RWPE2 (cell line): ENCODE measurements at regions not wholly inside any gene's neighbourhood (a gene's known extent, or its start where the extent isn't known, plus 50 kb on each side); places are given as distances from the start of the nearest gene placed in this dataset.

Experiments used
- ATAC-seq: fragments of 200-7000 bp; cut with Tn5 transposase; 3 replicates; pipeline ENCODE4 v1.9.1; 2021; ENCODE audit warnings: low read depth
- DNase-seq: peaks from one replicate; pipeline ENCODE4 v3.0.0-alpha.2; 2020; ENCODE audit warnings: low spot score
- H3K27ac ChIP-seq: fragments of 450-650 bp; 2 replicates; pipeline ENCODE4 v1.5.1; 2017; ENCODE audit warnings: mild to moderate bottlenecking; ENCODE audit not compliant: poor library complexity, severe bottlenecking
- H3K27me3 ChIP-seq: fragments of 250-450 bp; sonication (Bioruptor Pico); 2 replicates; pipeline ENCODE4 v1.5.1; 2021; ENCODE audit warnings: mild to moderate bottlenecking, moderate library complexity; ENCODE audit not compliant: insufficient read depth, poor library complexity, severe bottlenecking
- H3K36me3 ChIP-seq: fragments of 250-450 bp; sonication (Bioruptor Pico); 2 replicates; pipeline ENCODE4 v1.5.1; 2020; ENCODE audit warnings: low read depth, mild to moderate bottlenecking, moderate library complexity
- H3K4me1 ChIP-seq: fragments of 250-450 bp; sonication (Bioruptor Pico); 2 replicates; pipeline ENCODE4 v1.5.1; 2021; ENCODE audit warnings: mild to moderate bottlenecking, moderate library complexity; ENCODE audit not compliant: insufficient read depth, poor library complexity, severe bottlenecking
- H3K4me3 ChIP-seq: fragments of 250-450 bp; sonication (Bioruptor Pico); 2 replicates; pipeline ENCODE4 v1.5.1; 2021; ENCODE audit warnings: mild to moderate bottlenecking, moderate library complexity; ENCODE audit not compliant: severe bottlenecking
- H3K9me3 ChIP-seq: fragments of 250-450 bp; sonication (Bioruptor Pico); 2 replicates; pipeline ENCODE4 v1.5.1; 2021; ENCODE audit warnings: mild to moderate bottlenecking, moderate library complexity; ENCODE audit not compliant: severe bottlenecking
- CTCF ChIP-seq: fragments of 450-650 bp; IDR thresholded peaks from one replicate; pipeline ENCODE4 v1.5.1; 2017; ENCODE audit warnings: mild to moderate bottlenecking, moderate library complexity; ENCODE audit not compliant: poor library complexity, severe bottlenecking

GRCh38 chr15:59838900-59839299 lies 149.8 kb upstream of the BNIP2 start:
- Histone ChIP-seq H3K4me1 (no peaks in the 10 kb centered on the region), H3K27ac (no peak overlapping the region), H3K36me3 (no peaks in the 10 kb centered on the region), H3K27me3 (no peaks in the 10 kb centered on the region), H3K9me3 (no peaks in the 10 kb centered on the region), H3K4me3 (no peak overlapping the region)
- DNase-seq (no peak), ATAC-seq (no peak; the same call in 2 of the 3 replicates)
- TF ChIP-seq CTCF, result no peak

- Histone ChIP-seq H3K4me3 (no peak overlapping the region), H3K27ac (no peak overlapping the region), H3K27me3 (no peaks in the 10 kb centered on the region), H3K9me3 (no peaks in the 10 kb centered on the region), H3K4me1 (peaks cover 9% of the 10 kb centered on the region), H3K36me3 (no peaks in the 10 kb centered on the region)
- DNase-seq (no peak), ATAC-seq (no peak)
- TF ChIP-seq CTCF, result no peak
Observed at GRCh38 chr15:59835776-59836175, 146.7 kb upstream of the BNIP2 start.

GRCh38 chr15:59834528-59834927 lies 145.4 kb upstream of the BNIP2 start:
- Histone ChIP-seq H3K36me3 (no peaks in the 10 kb centered on the region), H3K27me3 (no peaks in the 10 kb centered on the region), H3K9me3 (no peaks in the 10 kb centered on the region), H3K4me1 (peaks cover 21% of the 10 kb centered on the region), H3K27ac (no peak overlapping the region), H3K4me3 (no peak overlapping the region)
- DNase-seq, result no peak
- ATAC-seq, result no peak
- TF ChIP-seq CTCF, result no peak

GRCh38 chr15:59833366-59833765 lies 144.2 kb upstream of the BNIP2 start:
- DNase-seq (no peak), ATAC-seq (no peak)
- H3K27me3 ChIP-seq, result no peaks in the 10 kb centered on the region

More at GRCh38 chr15:59833366-59833765, 144.2 kb upstream of the BNIP2 start:
- Histone ChIP-seq H3K27ac (no peak overlapping the region), H3K4me1 (peaks cover 33% of the 10 kb centered on the region), H3K36me3 (no peaks in the 10 kb centered on the region), H3K4me3 (no peak overlapping the region), H3K9me3 (no peaks in the 10 kb centered on the region)
- TF ChIP-seq CTCF, result no peak
